Endometrium (tissue), 2 donors: ENCODE measurements at regions not wholly inside any gene's neighbourhood (a gene's known extent, or its start where the extent isn't known, plus 50 kb on each side); places are given as distances from the start of the nearest gene placed in this dataset.

Source experiments
- FAIRE-seq: peaks from 2 replicates; lab custom pipeline; 2012; peaks lifted over from hg19 to GRCh38; lab: Jason Lieb, UNC
- donor health status: control.
- donor health status: control.

DNA sequence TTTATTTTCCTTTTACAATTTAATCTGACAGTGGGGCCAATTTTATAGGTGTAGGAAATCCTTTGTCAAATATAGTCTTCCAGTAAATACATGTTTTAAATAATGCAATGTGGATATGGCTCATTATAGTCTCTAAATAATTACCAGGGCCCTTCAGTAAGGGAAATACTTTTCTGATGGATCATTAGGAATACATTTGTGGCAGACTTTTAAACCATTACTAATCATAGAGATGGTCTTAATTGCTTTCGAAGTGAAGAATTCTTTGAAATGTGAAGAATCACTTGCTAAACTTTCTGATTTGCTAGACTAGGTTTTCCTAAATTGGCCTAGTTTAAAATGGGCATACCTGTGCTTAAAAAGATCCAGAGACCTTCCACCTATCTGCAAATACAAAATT is 105.6 kb upstream of the ELL2 start:
- no peak for FAIRE-seq

DNA sequence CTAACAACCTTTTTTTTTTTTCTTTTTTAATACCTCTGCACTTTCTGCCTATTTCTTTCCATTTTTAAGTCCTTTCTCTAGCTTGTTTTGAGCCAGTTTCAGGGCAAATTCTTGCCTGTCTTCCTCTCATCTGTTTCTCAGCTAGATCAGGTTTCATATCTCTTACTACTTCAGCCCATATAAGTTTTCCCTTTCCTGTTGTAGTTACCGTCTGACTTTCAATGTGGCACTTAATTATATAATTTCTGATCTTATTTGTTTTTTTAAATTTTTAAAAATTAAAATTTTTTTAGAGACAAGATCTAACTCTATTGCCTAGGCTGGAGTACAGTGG is 104.7 kb upstream of the ELL2 start:
- FAIRE-seq: no peak

DNA sequence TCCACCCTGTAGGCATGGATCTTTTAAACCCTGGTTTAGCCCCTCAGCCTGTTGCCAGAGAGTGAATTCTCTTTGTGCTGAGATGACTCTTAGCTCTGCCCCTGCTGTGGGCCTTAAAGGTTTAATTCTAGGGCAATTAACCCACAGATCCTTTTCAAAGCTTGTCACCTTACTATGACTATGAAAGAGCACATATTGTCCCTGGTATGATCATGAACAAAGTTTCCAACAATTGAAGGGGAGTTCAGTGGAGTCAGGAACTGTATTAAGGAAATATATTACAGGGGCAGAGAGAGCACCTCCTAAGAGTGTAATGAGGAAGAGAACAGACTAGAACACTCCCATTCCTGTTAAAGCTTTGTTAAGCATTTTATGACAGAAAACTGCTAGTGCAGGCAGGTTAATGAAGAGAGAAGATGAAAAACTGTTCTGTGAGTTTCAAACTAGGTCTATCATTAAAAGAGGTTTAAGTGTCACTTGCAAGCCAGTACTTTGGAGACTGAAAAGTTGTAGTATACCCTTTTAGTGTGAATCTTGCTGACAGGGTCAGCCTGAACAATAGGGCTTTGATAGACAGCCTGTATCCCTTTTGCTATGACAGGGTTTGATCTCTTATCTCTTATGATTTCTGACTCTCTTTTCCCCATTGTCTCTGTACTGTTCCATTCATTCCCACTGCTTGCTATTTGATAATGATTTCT is 104.2 kb upstream of the ELL2 start:
- no peak for FAIRE-seq

DNA sequence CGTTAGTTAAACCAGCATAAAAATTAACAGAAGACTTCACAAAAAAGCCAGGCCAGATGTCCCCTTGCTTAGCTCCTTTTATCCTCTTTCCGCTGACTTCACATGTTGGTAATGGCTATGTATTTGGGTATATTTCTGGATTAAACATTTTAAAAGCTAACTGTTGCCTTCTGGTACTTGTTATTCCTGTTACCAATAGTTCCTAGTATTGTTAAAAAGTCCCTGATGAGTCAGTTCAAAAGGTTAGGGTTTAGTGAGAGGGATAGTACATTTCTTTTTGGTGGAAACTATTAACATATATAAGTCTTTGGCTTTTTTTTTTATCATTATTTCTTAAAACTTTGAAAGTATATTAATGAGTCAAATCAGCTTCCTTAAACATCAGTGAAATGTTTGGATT is 103.2 kb upstream of the ELL2 start:
- no peak for FAIRE-seq

DNA sequence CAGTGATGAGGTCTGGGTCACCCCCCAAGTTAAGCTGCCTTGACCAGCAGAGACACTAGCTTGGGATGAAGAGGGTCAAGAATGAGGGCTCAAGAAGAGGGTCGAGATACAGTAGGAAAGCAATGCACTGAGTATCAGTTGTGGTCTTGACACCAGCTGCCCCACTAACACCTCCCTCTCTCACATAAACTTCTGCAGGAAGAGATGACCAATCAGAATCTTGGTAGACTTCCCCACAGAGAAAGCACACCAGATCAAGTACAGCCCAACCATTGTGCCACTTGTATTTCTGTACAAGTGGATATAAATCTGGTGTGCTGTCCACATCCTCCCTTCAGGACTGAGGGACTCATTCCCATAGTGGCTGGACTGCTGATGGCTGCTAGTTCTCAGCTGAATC is 101.2 kb upstream of the ELL2 start:
- FAIRE-seq: no peak

DNA sequence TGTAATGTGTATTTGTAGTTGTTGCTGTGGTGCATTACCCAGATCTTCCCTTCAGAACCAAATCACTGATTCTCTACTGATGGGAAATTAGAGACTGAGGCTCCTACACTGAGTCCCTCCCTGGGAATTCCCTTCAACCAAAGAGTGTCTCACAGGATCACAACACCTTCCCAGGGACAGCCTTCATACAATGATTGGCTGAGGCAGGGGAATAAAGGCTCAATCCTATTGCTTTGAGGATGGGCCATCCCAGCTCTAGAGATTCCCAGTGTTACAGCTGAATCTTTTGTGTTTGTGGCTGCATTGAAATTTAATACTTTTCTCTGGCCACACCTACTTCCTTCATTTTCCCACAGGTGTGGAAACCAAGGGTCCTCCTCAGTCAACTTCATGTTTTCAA is 96.4 kb upstream of the ELL2 start:
- FAIRE-seq: no peak

DNA sequence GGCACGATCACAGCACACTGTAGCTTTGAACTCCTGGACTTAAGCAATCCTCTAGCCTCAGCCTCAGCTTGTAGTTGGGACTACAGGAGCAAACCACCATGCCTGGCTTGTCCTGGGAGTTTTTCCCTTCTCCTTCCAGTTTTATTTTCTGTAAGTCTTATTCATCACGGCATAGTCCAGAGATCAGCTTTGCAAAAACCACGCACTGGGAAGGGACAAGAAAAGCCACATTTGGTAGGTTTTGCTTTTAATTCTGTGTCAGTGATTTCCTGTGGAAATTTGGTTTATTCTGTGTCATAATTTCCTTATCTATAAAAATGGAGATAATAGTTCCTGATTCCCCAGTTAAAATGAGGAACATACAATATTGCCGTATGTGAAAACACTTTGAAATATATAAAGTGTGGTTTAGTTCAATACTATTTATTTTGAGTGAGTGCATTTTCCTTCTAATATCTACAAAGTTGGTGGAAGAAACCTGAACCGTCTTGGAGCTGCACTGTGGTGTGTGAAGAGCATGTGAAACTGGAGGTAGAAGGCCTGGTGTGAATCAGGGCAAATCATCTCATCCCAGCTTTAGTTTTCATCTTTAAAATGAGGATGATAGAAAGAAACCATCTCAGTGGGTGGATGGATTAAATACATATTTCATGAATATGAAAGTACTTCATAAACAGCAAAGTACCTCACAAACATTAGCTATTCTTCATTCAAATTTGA is 92.8 kb upstream of the ELL2 start:
- no peak for FAIRE-seq

DNA sequence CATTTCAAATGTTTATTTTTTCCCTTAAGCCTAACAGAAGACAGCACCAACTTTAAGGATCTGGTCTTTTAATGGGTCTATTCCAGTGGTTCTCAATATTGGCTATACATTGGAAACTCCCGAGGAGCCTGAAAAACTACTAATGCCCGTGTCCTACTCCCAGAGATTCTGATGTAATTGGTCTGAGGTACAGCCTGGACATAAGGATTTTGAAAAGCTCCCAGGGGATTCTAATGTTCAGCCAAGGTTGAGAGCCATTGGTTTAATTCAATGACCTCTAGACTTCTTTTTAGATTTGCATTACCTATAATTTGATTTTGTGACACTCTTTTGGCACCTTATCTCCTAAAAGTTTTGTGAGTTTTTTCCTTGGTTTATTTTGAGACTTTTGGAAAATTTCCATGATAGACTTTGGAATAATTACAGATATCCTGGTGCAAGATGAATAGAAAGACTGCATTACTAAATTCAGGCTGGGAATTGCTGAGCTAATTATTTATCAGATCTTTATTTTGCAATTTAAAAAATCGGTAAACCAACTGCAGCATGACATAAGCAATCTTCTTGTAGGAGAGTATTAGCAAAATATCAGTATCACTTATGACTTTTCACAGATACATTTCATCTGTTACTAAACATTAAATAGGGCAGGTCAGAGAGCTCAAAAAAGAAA is 91.5 kb upstream of the ELL2 start:
- no peak for FAIRE-seq

DNA sequence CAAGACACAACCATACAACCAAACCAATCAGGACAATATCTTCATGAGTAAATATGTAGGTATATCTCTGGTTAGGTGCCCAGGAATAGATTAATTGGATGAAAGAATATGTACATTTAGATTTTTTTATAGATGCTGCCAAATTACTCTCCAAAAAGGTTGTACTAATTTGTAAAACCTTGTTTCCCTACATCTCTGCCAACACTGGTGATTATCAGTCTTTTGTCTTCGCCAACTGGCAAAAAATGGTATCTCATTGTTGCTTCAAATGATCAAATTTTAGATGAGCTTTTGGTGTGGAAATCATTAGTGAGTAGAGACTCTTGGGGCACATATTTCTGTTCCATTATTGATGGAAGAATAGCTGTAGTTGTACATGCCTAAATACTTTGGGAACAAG is 90.7 kb upstream of the ELL2 start:
- FAIRE-seq: no peak

DNA sequence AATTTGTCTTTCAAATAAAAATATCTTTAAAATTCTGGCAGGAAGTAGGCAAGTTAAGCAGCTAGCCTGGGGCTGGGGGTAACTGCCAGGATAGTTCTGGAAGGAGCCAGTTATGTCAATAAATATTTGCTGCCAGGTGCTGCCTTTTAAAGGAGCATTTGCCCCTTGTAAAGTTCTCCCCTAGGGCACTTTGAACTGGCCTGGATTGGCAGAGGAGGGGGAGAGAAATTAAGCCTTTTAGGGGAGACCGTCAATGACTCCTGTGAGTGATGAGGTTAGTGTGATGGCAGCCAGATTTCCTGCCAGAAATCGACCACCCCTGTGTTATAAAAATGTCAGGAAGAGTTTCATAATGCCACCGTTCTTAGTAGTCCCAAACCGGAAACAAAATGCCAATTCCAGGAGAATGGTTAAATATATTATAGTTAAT is 89.8 kb upstream of the ELL2 start:
- no peak for FAIRE-seq

DNA sequence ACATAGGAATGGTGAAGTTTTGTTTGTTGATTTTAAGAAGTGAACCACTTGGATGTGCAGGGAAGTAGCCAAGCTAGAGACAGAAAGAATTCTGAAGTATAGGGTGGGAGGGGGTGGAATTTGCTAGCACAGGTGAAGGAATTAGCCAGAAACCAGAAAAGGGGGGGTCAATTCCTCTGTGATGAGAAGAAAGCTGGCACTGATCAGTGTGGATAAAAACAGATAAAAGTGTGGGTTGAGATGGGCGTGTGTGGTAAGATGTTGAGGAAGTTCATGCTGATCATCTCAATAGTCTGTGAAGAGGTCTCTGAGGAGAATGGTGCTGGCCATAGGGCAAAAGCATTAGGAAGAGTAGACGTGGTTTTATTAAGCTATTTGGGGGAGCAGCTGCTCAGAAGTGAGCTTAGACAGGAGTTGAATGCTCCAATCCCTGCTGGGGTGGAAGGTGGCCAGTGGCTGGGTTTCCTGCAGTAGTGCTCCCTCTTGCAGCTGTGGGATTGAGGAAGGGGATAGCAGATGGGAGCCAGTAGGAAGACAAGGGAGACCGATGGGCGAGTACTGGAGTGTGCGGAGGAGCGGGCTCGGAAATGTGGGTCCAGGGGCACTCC is 88.7 kb upstream of the ELL2 start:
- no peak for FAIRE-seq

DNA sequence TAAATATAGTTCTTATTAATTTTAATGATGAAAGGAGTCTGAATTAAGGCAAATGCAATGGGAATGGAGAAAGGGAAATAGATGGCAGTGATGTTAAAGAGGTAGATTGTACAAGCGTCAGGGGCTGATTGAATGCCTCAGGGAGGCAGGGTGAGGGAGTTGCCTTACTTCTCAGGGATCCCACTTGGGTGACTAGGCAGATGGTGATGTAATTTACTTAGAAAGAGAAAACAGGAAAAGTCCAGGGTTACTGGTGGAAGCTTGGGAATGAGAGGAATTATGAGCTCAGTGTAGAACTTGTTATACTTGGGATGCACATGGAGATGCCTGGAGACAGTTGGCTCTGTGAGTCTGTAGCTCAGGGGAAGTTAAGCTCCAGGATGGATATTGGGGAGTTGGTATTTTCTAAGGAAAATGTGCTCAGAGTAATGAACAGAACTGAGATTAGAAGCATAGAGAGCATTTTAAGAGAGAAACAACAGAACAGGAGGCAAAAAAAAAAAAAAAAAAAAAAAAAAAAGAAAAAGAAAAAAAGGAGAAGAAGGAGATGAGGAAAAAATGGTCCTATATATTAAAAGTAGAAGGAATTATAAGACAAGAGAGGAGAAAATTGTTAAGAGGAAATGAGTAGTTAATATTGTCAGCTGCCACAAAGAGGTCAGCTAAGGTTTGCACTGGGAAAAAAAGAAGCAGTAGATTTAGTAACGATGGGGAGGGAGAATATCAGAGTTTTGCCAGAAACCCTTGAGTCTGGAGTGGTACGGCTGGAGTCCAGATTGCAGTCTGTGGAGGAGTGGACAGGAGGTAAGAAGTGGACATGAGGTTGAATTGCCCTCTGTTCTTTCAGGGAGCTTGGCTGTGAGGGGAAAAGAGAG is 88.0 kb upstream of the ELL2 start:
- FAIRE-seq: no peak

DNA sequence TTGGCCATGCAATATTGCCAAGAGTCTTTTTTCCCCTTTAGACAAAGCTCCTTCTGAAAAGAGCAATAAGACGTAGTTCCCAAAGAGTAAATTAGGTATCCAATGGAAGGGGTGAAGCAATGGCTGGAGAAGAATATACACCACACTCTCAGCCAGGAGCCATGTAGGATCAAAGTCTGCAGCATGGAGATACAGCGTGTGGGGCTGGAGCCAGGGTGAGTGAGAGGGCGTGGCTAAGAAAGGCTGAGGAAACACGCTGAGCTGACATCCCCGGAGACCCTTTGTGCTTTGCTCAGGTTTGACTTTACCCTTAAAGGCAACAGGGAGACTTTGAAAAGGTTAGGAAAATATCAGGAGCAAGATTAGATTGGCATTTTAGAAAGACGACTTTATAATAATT is 87.1 kb upstream of the ELL2 start:
- FAIRE-seq: no peak

DNA sequence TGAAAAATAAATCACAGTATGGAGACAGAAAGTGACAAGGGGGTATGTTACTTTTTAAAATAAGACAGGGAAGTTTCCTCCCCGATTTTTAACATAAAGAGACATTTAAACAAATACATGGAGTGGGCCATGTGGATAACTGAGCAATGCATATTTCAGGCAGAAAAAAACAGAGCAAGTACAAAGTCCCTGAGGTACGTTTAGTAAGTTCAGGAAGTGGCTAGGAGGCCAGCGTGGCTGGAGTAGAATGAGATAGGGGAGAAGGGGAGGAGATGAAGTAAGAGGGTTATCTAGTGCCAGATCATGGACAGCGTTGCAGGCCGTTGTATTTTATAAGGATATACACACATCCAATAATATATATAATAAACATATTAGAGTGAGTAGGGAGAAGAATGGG is 84.2 kb upstream of the ELL2 start:
- FAIRE-seq: no peak

DNA sequence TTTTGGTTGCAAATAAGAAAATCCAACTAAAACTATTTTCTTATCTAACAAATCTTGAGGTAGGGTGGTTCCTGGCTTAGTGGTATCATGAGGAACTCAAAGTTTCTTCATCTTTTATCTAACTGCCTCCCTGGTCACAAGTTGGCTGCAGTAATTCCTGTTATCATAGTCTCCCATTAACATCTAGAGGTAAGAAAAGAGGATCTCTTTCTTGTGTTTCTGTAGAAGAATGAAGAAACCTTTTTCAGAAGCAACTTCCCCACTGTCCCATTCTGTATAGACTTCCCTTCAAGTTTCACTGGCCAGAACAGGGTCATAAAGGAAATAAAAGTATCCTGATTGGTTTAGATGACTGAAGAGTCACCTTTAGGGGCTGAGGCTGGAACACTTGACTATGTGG is 81.8 kb upstream of the ELL2 start:
- no peak for FAIRE-seq

DNA sequence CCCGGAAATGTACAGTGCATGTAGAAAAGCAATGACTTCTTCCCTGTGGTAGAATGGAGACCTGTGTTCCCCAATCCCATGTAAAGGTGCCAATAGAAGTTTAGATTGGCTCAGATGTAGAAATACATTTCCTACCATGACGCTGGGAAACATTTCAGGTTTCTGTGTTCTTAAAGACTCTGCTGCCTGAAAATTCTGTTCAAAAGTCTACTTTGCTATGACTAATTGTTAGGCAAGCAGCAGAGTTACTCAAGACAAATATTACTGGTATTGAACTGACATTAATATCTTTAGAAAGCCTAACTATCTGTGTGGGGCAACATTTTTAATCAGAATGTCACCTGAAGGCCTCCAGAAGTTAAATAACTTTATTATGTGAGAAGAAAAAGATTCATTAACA is 75.5 kb upstream of the ELL2 start:
- no peak for FAIRE-seq

DNA sequence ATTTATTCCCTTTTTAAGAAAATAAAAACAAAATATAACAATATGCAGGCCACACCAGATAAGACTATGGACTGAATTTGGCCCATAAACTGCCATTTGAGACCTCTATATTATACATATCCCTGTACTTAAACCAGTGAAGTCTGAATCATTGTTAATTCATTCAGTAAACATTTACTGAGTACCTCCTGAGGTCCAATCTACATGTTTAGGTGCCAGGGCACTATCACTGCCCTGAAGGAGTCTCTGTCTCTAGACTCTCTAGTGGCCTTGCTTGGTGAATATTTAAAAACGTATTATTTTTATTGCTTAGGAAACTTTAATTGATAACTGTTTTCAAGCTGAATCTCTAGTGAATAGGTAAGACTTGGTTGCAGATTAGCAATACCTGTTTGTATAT is 74.7 kb upstream of the ELL2 start:
- FAIRE-seq: no peak

DNA sequence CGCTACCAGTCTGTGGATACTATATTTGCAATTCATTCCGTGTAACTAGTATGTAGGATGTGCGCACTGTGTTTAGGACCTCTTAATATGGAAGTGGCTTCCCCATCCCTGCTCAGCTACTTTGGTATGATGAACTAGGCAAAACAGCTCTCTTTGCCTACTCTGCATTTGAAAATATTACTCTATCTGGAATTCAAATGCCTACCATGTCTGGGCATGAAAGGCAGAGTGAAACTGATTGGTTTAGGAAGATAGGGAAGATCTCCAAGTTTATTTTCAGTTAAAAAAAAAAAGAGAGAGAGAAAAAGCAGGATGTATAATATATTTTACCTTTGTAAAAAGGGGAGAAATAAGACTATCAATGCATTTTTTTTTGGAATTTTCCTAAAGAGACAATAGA is 74.1 kb upstream of the ELL2 start:
- no peak for FAIRE-seq

DNA sequence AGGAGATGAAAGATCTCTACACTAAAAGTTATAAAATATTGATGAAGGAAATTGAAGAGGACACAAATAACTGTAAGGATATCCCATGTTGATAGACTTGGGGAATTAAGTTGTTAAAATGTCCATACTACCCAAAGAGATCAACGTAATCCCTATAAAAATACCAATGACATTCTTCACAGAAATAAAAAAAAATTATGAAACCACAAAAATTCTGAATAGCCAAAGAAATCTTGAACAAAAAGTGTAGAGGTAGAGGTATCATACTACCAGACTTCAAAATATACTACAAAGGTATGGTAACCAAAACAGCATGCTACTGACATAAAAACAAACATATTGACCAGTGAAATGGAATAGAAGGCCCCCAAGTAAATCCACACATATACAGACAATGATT is 71.5 kb upstream of the ELL2 start:
- no peak for FAIRE-seq

DNA sequence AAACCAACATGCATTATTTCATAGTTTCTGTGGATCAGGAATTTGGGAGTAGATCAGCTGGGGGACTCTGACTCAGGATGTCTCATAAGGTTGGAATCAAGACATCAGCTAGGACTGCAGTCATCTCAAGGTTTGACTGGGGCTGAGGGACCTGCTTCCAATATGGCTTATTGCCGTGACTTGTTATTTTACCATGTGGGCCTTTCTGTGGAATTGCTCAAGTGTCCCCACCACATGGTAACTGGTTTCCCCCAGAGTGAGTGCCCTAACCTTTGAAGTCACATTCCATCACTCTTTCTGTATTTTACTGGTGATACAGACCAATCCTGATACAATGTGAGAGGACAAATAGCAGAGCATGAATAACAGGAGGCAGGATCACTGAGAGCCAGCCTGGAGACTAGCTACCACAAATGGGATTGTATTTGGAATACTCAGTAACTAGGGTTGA is 70.2 kb upstream of the ELL2 start:
- no peak for FAIRE-seq

DNA sequence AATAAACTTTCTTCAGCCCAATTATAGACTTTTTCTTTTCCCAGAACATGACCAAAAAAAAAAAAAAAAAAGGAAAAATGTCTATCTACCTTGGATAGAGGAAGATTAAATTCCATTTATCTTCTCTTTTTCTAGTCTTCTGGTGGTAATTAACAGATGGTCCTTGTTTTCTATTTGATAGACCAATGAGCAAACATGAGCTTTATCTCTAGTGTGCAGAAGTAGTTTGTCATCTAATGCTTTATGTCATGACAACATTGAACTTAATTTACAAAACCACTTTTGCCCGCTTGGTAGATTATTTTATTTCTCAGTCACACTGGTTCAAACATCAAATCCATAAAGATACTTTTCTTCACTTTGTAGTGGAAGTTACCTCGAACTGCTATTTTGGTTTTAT is 69.5 kb upstream of the ELL2 start:
- no peak for FAIRE-seq

DNA sequence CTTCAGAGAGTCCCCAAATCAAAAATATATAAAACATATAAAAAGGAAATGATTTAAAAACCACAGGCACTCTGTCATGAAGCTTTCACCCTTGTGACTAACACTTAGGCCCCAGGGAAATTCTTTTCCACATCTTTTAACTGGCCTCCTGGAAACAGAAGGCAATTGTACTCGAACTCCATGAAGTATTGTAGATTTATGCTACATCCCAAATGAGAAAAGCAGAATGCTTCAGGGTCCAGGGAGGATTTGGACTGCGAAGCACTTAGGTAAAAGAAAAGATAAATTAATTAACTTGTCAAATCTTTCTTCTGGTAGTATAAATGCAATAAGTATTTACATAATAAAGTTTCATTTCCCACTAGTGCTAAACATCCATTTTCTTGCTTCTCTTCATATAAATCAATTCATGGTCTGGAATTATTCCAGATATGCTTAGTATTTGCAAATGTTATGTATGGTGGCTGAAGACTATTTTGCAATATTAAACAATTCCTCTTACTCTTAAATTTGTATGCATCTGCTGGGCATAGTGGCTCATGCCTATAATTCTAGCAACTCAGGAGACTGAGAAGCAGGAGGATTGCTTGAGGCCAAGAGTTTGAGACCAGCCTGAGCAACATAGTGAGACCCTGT is 64.9 kb upstream of the ELL2 start:
- FAIRE-seq: no peak
